ENCODE measurements at regions not wholly inside any gene's neighbourhood (a gene's known extent, or its start where the extent isn't known, plus 50 kb on each side); places are given as distances from the start of the nearest gene placed in this dataset.

GRCh38 chr17:77488531-77489238 lies 347.9 kb downstream of the SEC14L1 start:
- H3K9ac ChIP-seq (ENCODE audit: insufficient read depth in 1 of 2, low read depth in 2 of 2, low read length in 2 of 2) = no peak overlapping the region
- ChIA-PET CTCF (ENCODE audit: low intra/inter-chr PET ratio) (no interaction called here), POLR2A (no interaction called here)
- DNase-seq (ENCODE audit: extremely low read depth in 1 of 4, low spot score in 3 of 4) (no peak), FAIRE-seq (no peak), ATAC-seq (no peak)
- 0 out of 2 replicates have a peak, but pooled peaks cover 5% of the 10 kb centered on the region for H4K20me1 ChIP-seq (replicated peaks; ENCODE audit: control insufficient read depth, insufficient read depth, low read length)
- TF ChIP-seq DMBX1 (CRISPR knock-in tag; IDR thresholded peaks at IDR 0.05; ENCODE audit: borderline replicate concordance) = no peak
- no peak for TF ChIP-seq SMAD4 (CRISPR knock-in tag; conservative IDR thresholded peaks at IDR 0.05)
- no peak for TF ChIP-seq NR2F6 (CRISPR knock-in tag; IDR thresholded peaks at IDR 0.05)
- TF ChIP-seq, protein P1, sequence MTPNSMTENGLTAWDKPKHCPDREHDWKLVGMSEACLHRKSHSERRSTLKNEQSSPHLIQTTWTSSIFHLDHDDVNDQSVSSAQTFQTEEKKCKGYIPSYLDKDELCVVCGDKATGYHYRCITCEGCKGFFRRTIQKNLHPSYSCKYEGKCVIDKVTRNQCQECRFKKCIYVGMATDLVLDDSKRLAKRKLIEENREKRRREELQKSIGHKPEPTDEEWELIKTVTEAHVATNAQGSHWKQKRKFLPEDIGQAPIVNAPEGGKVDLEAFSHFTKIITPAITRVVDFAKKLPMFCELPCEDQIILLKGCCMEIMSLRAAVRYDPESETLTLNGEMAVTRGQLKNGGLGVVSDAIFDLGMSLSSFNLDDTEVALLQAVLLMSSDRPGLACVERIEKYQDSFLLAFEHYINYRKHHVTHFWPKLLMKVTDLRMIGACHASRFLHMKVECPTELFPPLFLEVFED (CRISPR knock-in tag; conservative IDR thresholded peaks at IDR 0.05) = no peak
- TF ChIP-seq NFYB (IDR thresholded peaks at IDR 0.05; ENCODE audit: extremely low read depth, insufficient read length) = no peak
- intact Hi-C loops (cut with micrococcal nuclease) (no loop called here), in situ Hi-C loops (cut with MboI) (no loop called here)
- no peaks in the 10 kb centered on the region for H3K9me1 ChIP-seq (ENCODE audit: control insufficient read depth, insufficient read depth, low read length)
- no TSS peak for BruUV-seq (replicated peaks)
- no peak overlapping the region for H3K27ac ChIP-seq (ENCODE audit: extremely low read depth, low read depth, low read length)
- peaks cover 68% of the 10 kb centered on the region; the same call in 2 of the 3 replicates for H3K36me3 ChIP-seq (ENCODE audit: control insufficient read depth, insufficient read depth, low read length)
- no peak overlapping the region for H3K4me2 ChIP-seq (ENCODE audit: insufficient read depth, low read length)
- H3K9me3 ChIP-seq (replicated peaks; ENCODE audit: control insufficient read depth, insufficient read depth, low read depth, low read length) = no peaks in the 10 kb centered on the region
- H3K27me3 ChIP-seq (ENCODE audit: control insufficient read depth in 2 of 2, insufficient read depth in 2 of 2, low read length in 2 of 2) = no peaks in the 10 kb centered on the region
- H3K4me3 ChIP-seq = no peak overlapping the region
- 97% methylated on average over 20 of the region's 25 CpGs for WGBS (ENCODE audit: insufficient coverage, low coverage, missing lambda C conversion rate)
- H3K79me2 ChIP-seq (ENCODE audit: control insufficient read depth, insufficient read depth, low read length) = peaks cover 11% of the 10 kb centered on the region; the same call in 2 of the 3 replicates
- no peak overlapping the region for H2AFZ ChIP-seq (ENCODE audit: low read depth, low read length)
- peaks cover 0 to 6% of the 10 kb centered on the region in 2 experiments; a peak in 2 of 5 replicates for H3K4me1 ChIP-seq (replicated peaks in 1 of 2; ENCODE audit: control insufficient read depth in 2 of 2, insufficient read depth in 2 of 2, low read length in 2 of 2)
